WERI-Rb-1 (cell line): ENCODE measurements at regions not wholly inside any gene's neighbourhood (a gene's known extent, or its start where the extent isn't known, plus 50 kb on each side); places are given as distances from the start of the nearest gene placed in this dataset.

Source experiments
- DNase-seq: peaks from one replicate; pipeline ENCODE4 v3.0.0-alpha.2; 2020
- H3K27ac ChIP-seq: fragments of 250-450 bp; sonication (Bioruptor Pico); 2 replicates; pipeline ENCODE4 v1.5.1; 2020; ENCODE audit warnings: mild to moderate bottlenecking, moderate library complexity
- H3K27me3 ChIP-seq: fragments of 250-450 bp; sonication (Bioruptor Pico); 2 replicates; pipeline ENCODE4 v1.5.1; 2021; ENCODE audit warnings: mild to moderate bottlenecking, low read depth, moderate library complexity; ENCODE audit not compliant: insufficient read depth, severe bottlenecking
- H3K36me3 ChIP-seq: fragments of 250-450 bp; sonication (Bioruptor Pico); 2 replicates; pipeline ENCODE4 v1.5.1; 2020; ENCODE audit warnings: mild to moderate bottlenecking, moderate library complexity
- H3K4me3 ChIP-seq: 2 replicates; pipeline ENCODE4 v1.5.1; 2011; ENCODE audit warnings: low read depth, mild to moderate bottlenecking, control low read depth, low read length
- H3K9me3 ChIP-seq: fragments of 250-450 bp; sonication (Bioruptor Pico); 2 replicates; pipeline ENCODE4 v1.5.1; 2021; ENCODE audit warnings: mild to moderate bottlenecking, moderate library complexity; ENCODE audit not compliant: severe bottlenecking
- TF ChIP-seq, protein P1 (sequence below): IDR thresholded peaks from 2 replicates; pipeline ENCODE4 v1.5.1; 2011; ENCODE audit warnings: low read depth, mild to moderate bottlenecking, control low read depth, inconsistent platforms, low read length

DNA sequence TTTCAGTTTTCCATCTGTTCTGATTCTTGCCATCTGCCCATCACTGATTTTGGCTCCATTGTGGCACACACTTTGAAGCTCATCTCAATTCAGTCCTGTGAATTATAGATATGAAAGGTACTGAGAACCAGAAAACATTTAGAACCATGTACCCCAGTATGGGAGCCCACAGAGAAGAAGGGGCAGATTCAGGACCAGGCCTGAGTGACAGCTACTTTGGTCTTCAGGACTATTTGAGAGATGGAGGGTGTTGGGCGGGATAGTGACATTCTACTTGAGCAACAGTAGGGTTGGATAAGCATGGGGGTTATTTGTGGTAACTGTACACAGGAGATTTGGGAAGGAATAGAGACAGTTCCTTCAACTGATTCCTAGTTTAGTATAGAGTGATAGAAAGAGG is 259.2 kb upstream of the MANEA start:
- Histone ChIP-seq H3K27ac (peak overlapping the region; percentile 42), H3K4me3 (no peak overlapping the region), H3K9me3 (no peaks in the 10 kb centered on the region), H3K27me3 (no peaks in the 10 kb centered on the region), H3K36me3 (no peaks in the 10 kb centered on the region)
- TF ChIP-seq, protein P1, sequence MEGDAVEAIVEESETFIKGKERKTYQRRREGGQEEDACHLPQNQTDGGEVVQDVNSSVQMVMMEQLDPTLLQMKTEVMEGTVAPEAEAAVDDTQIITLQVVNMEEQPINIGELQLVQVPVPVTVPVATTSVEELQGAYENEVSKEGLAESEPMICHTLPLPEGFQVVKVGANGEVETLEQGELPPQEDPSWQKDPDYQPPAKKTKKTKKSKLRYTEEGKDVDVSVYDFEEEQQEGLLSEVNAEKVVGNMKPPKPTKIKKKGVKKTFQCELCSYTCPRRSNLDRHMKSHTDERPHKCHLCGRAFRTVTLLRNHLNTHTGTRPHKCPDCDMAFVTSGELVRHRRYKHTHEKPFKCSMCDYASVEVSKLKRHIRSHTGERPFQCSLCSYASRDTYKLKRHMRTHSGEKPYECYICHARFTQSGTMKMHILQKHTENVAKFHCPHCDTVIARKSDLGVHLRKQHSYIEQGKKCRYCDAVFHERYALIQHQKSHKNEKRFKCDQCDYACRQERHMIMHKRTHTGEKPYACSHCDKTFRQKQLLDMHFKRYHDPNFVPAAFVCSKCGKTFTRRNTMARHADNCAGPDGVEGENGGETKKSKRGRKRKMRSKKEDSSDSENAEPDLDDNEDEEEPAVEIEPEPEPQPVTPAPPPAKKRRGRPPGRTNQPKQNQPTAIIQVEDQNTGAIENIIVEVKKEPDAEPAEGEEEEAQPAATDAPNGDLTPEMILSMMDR, result no peak
- DNase-seq, result no peak

DNA sequence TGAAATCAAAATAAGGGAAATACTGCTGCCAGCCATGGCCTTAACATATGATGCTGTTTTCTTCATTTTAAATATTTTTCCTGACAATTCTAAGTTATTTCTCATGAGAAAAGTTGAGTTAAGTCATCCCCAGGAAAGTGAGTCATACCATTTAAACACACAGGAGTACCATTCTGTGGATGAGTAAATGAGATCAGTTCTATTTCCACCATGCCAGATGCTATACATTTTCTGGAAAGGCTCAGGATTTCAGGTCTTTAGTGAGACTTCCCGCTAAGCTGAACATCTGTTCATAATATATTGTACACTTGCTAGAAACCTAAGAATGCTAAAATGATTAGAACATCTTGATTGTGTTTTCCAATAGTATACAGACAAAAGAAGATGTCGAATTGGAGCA is 256.2 kb upstream of the MANEA start:
- Histone ChIP-seq H3K9me3 (no peaks in the 10 kb centered on the region), H3K4me3 (no peak overlapping the region), H3K27ac (no peak overlapping the region), H3K27me3 (no peaks in the 10 kb centered on the region), H3K36me3 (no peaks in the 10 kb centered on the region)
- TF ChIP-seq, protein P1, result no peak
- DNase-seq, result no peak

DNA sequence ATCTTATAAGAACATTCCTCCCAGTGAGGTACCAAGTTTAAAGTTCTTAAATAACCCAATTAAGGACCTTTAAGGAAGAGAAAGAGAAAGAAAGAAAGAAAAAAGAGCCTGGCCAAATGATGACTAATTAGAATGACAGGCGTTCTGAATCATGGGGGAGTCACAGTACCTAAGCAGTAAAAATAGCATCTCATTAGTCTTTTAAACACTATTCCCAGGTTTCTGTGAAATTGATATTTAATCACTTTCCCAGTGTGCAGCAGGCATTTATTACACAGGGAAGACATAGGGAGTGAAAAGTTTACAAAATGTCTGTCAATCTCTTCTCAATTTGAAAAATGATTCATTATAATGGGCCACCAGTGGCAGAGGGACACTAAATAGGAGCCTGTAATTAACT is 251.4 kb upstream of the MANEA start:
- Histone ChIP-seq H3K4me3 (no peak overlapping the region), H3K36me3 (no peaks in the 10 kb centered on the region), H3K9me3 (no peaks in the 10 kb centered on the region), H3K27me3 (no peaks in the 10 kb centered on the region), H3K27ac (no peak overlapping the region)
- TF ChIP-seq, protein P1, result no peak
- DNase-seq, result no peak

DNA sequence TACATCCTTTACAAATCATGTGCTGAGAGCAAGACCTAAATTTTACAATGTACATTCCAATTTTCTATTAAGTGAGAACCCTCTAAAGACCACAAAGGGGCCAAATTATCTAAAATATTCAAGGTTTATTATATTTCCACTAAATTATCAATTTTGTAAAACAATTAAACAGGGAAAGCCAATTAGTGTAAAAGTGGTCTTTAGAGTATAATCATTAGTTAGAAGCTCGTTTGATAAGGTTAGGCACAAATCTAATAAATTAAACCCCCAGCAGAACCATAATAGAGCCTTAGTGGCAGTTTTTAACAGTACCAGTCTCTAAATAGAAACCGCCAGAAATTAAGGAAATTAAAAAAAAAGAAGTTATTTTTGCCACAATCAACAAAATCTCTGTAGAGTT is 249.1 kb upstream of the MANEA start:
- TF ChIP-seq, protein P1, result no peak
- no peak overlapping the region for H3K4me3 ChIP-seq
- no peak for DNase-seq
- no peaks in the 10 kb centered on the region for H3K27me3 ChIP-seq
- H3K9me3 ChIP-seq, result no peaks in the 10 kb centered on the region
- no peak overlapping the region for H3K27ac ChIP-seq
- no peaks in the 10 kb centered on the region for H3K36me3 ChIP-seq

DNA sequence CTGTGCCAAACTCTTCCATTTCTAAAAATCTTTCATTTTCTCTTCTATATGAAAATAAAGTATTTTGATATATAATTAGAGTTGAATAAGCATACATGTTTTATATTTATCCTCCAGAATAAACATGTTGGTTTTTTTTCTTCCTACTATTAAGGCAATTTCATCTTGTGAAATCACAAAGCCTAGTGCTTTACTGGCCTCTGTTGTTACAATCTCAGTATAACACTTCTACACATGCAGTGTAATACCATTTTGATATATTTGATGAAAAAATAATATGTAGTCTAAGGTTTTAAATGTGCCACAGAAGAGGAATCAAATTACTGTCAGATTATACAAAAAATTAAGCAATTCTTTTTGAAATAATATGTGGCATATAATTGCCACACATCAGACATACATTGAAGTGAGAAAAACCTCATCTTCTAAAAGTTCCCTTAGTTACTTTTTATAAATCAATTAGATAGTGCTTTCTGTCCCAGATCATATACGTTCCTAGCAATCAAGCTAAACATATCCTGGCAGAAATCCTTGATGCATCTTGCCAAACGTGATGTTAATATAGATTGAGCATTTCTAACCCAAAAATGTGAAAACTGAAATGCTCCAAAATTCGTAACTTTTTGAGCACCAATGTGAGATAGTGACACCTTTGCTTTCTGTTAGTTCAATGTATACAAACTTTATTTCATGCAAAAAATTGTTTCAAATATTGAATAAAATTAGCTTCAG is 225.1 kb upstream of the MANEA start:
- Histone ChIP-seq H3K4me3 (no peak overlapping the region), H3K9me3 (no peaks in the 10 kb centered on the region), H3K27ac (no peak overlapping the region), H3K27me3 (no peaks in the 10 kb centered on the region), H3K36me3 (no peaks in the 10 kb centered on the region)
- TF ChIP-seq, protein P1, result no peak
- no peak for DNase-seq

DNA sequence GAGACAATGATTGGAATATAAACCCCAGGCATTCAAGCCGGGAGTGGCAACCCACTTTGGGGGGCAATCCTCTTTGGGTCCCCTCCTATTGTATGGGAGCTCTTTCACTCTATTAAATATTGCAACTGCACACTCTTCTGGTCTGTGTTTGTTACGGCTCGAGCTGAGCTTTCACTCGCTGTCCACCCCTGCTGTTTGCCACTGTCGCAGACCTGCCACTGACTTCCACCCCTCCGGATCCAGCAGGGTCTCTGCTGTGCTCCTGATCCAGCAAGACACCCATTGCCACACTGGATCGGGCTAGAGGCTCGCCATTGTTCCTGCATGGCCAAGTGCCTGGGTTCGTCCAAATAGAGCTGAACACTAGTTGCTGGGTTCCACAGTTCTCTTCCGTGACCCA is 222.8 kb upstream of the MANEA start:
- H3K27ac ChIP-seq, result no peak overlapping the region
- no peaks in the 10 kb centered on the region for H3K36me3 ChIP-seq
- no peaks in the 10 kb centered on the region for H3K27me3 ChIP-seq
- no peak overlapping the region for H3K4me3 ChIP-seq
- no peaks in the 10 kb centered on the region for H3K9me3 ChIP-seq
- TF ChIP-seq, protein P1, result no peak
- DNase-seq, result no peak
